IPS-15b (cell line): ENCODE measurements at regions not wholly inside any gene's neighbourhood (a gene's known extent, or its start where the extent isn't known, plus 50 kb on each side); places are given as distances from the start of the nearest gene placed in this dataset.
"Not testable (repeated sequence)": the region's sequence is repeated elsewhere in the genome, so short reads cannot be mapped to it uniquely, and the experiment has no call there.

Experiments used
- H3K27me3 ChIP-seq: one replicate; pipeline ENCODE4 v1.6.1; 2013; ENCODE audit warnings: low read length; ENCODE audit not compliant: control insufficient read depth, insufficient read depth
- H3K36me3 ChIP-seq: one replicate; pipeline ENCODE4 v1.6.1; 2013; ENCODE audit warnings: low read length; ENCODE audit not compliant: control insufficient read depth, insufficient read depth
- H3K4me1 ChIP-seq: one replicate; pipeline ENCODE4 v1.6.1; 2013; ENCODE audit warnings: mild to moderate bottlenecking, low read length; ENCODE audit not compliant: control insufficient read depth, insufficient read depth
- H3K4me3 ChIP-seq: one replicate; pipeline ENCODE4 v1.5.1; 2013; ENCODE audit warnings: low read depth, low read length
- H3K9ac ChIP-seq: one replicate; pipeline ENCODE4 v1.6.1; 2013; ENCODE audit warnings: low read depth, mild to moderate bottlenecking, low read length
- H3K9me3 ChIP-seq: one replicate; pipeline ENCODE4 v1.6.1; 2013; ENCODE audit warnings: mild to moderate bottlenecking, low read length; ENCODE audit not compliant: control insufficient read depth, insufficient read depth

GRCh38 chr13:60805640-60806039 is 408.6 kb downstream of the TDRD3 start:
- H3K4me1 ChIP-seq, H3K9ac ChIP-seq, H3K36me3 ChIP-seq, H3K27me3 ChIP-seq, H3K4me3 ChIP-seq, H3K9me3 ChIP-seq: not testable (repeated sequence)

- no peak overlapping the region for H3K4me3 ChIP-seq
- H3K9ac ChIP-seq, result no peak overlapping the region
- no peaks in the 10 kb centered on the region for H3K36me3 ChIP-seq
- H3K9me3 ChIP-seq, result no peaks in the 10 kb centered on the region
- no peaks in the 10 kb centered on the region for H3K4me1 ChIP-seq
- no peaks in the 10 kb centered on the region for H3K27me3 ChIP-seq
Measured at GRCh38 chr13:60798503-60798902, 401.5 kb downstream of the TDRD3 start.

GRCh38 chr13:60797112-60797511 is 400.1 kb downstream of the TDRD3 start:
- H3K36me3 ChIP-seq, result no peaks in the 10 kb centered on the region
- no peak overlapping the region for H3K9ac ChIP-seq
- no peak overlapping the region for H3K4me3 ChIP-seq
- no peaks in the 10 kb centered on the region for H3K4me1 ChIP-seq
- H3K9me3 ChIP-seq, result no peaks in the 10 kb centered on the region
- no peaks in the 10 kb centered on the region for H3K27me3 ChIP-seq

- Histone ChIP-seq H3K9me3 (no peaks in the 10 kb centered on the region), H3K9ac (no peak overlapping the region), H3K27me3 (no peaks in the 10 kb centered on the region), H3K4me3 (no peak overlapping the region), H3K36me3 (no peaks in the 10 kb centered on the region), H3K4me1 (no peaks in the 10 kb centered on the region)
Measured at GRCh38 chr13:60794751-60795150, 397.7 kb downstream of the TDRD3 start.

- Histone ChIP-seq H3K4me3 (no peak overlapping the region), H3K9ac (no peak overlapping the region), H3K36me3 (no peaks in the 10 kb centered on the region), H3K4me1 (no peaks in the 10 kb centered on the region), H3K27me3 (no peaks in the 10 kb centered on the region), H3K9me3 (no peaks in the 10 kb centered on the region)
Measured at GRCh38 chr13:60790620-60791019, 393.6 kb downstream of the TDRD3 start.

GRCh38 chr13:60788156-60788829 is 391.3 kb downstream of the TDRD3 start:
- no peak overlapping the region for H3K4me3 ChIP-seq
- no peaks in the 10 kb centered on the region for H3K4me1 ChIP-seq
- H3K36me3 ChIP-seq, result no peaks in the 10 kb centered on the region
- H3K9ac ChIP-seq, result no peak overlapping the region
- no peaks in the 10 kb centered on the region for H3K9me3 ChIP-seq
- H3K27me3 ChIP-seq, result no peaks in the 10 kb centered on the region

- Histone ChIP-seq H3K4me1 (no peaks in the 10 kb centered on the region), H3K27me3 (no peaks in the 10 kb centered on the region), H3K36me3 (no peaks in the 10 kb centered on the region)
Measured at GRCh38 chr13:60787083-60787482, 390.1 kb downstream of the TDRD3 start.

GRCh38 chr13:60772726-60773125 is 375.7 kb downstream of the TDRD3 start:
- no peaks in the 10 kb centered on the region for H3K9me3 ChIP-seq

More at GRCh38 chr13:60787083-60787482, 390.1 kb downstream of the TDRD3 start:
- Histone ChIP-seq H3K4me3 (no peak overlapping the region), H3K9me3 (no peaks in the 10 kb centered on the region), H3K9ac (no peak overlapping the region)

GRCh38 chr13:60765700-60766411 is 368.8 kb downstream of the TDRD3 start:
- Histone ChIP-seq H3K27me3 (no peaks in the 10 kb centered on the region), H3K9ac (no peak overlapping the region), H3K4me1 (no peaks in the 10 kb centered on the region), H3K36me3 (no peaks in the 10 kb centered on the region), H3K9me3 (no peaks in the 10 kb centered on the region), H3K4me3 (no peak overlapping the region)

More at GRCh38 chr13:60772726-60773125, 375.7 kb downstream of the TDRD3 start:
- Histone ChIP-seq H3K9ac (no peak overlapping the region), H3K36me3 (no peaks in the 10 kb centered on the region), H3K27me3 (no peaks in the 10 kb centered on the region), H3K4me3 (no peak overlapping the region), H3K4me1 (no peaks in the 10 kb centered on the region)

- Histone ChIP-seq H3K27me3 (no peaks in the 10 kb centered on the region), H3K36me3 (no peaks in the 10 kb centered on the region), H3K9me3 (no peaks in the 10 kb centered on the region), H3K4me3 (no peak overlapping the region), H3K4me1 (peaks cover 15% of the 10 kb centered on the region), H3K9ac (no peak overlapping the region)
Measured at GRCh38 chr13:60759499-60759898, 362.5 kb downstream of the TDRD3 start.

GRCh38 chr13:60758637-60759036 is 361.6 kb downstream of the TDRD3 start:
- H3K4me1 ChIP-seq, result peaks cover 19% of the 10 kb centered on the region
- H3K9me3 ChIP-seq, result no peaks in the 10 kb centered on the region
- no peak overlapping the region for H3K4me3 ChIP-seq
- H3K36me3 ChIP-seq, result no peaks in the 10 kb centered on the region
- H3K27me3 ChIP-seq, result no peaks in the 10 kb centered on the region
- no peak overlapping the region for H3K9ac ChIP-seq

- Histone ChIP-seq H3K27me3 (no peaks in the 10 kb centered on the region), H3K9me3 (no peaks in the 10 kb centered on the region), H3K36me3 (no peaks in the 10 kb centered on the region)
Measured at GRCh38 chr13:60757501-60758215, 360.6 kb downstream of the TDRD3 start.

More at GRCh38 chr13:60757501-60758215, 360.6 kb downstream of the TDRD3 start:
- Histone ChIP-seq H3K9ac (no peak overlapping the region), H3K4me1 (peaks cover 19% of the 10 kb centered on the region), H3K4me3 (no peak overlapping the region)
